Skeletal muscle satellite cell (primary cell): ENCODE measurements at regions not wholly inside any gene's neighbourhood (a gene's known extent, or its start where the extent isn't known, plus 50 kb on each side); places are given as distances from the start of the nearest gene placed in this dataset.

ENCODE experiments used
- H3K27me3 ChIP-seq: 2 replicates; pipeline ENCODE4 v1.7.0; 2013; ENCODE audit warnings: low read length; ENCODE audit not compliant: control insufficient read depth, insufficient read depth
- H3K36me3 ChIP-seq: 2 replicates; pipeline ENCODE4 v1.7.0; 2013; ENCODE audit warnings: mild to moderate bottlenecking, control low read depth, low read length; ENCODE audit not compliant: insufficient read depth
- H3K4me1 ChIP-seq: 2 replicates; pipeline ENCODE4 v1.7.0; 2013; ENCODE audit warnings: low read length; ENCODE audit not compliant: control insufficient read depth, insufficient read depth
- H3K4me2 ChIP-seq: 2 replicates; pipeline ENCODE4 v1.7.0; 2013; ENCODE audit warnings: mild to moderate bottlenecking, low read length
- H3K4me3 ChIP-seq: 2 replicates; pipeline ENCODE4 v1.7.0; 2013; ENCODE audit warnings: low read length
- H3K9ac ChIP-seq: 2 replicates; pipeline ENCODE4 v1.7.0; 2013; ENCODE audit warnings: mild to moderate bottlenecking, low read depth, low read length, moderate library complexity
- H3K9me3 ChIP-seq: replicated peaks from 2 replicates; pipeline ENCODE4 v1.7.0; 2013; ENCODE audit warnings: mild to moderate bottlenecking, control low read depth, low read length

DNA sequence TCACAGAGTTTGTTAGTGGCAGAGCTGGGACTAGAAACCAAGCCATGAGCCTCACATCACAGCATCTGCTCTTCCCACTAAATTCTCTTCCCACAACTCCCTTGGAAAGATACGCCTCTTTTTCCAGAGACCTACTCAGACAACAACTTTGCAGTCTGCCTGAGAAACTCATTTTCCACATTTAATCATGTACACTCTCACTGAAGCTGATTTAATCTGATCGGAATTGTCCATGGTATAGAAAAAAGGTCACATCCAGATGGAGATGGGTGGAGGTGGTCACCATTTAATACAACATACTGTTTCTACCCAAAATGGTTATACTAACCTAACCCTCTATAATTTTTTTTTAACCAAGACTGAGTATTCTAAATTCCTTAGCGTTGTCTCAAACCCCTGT is 366.2 kb downstream of the ENC1 start:
- Histone ChIP-seq H3K27me3 (no peaks in the 10 kb centered on the region), H3K4me1 (peaks cover 4% of the 10 kb centered on the region), H3K4me2 (no peak overlapping the region), H3K9ac (no peak overlapping the region), H3K36me3 (no peaks in the 10 kb centered on the region), H3K9me3 (no peaks in the 10 kb centered on the region), H3K4me3 (no peak overlapping the region)

DNA sequence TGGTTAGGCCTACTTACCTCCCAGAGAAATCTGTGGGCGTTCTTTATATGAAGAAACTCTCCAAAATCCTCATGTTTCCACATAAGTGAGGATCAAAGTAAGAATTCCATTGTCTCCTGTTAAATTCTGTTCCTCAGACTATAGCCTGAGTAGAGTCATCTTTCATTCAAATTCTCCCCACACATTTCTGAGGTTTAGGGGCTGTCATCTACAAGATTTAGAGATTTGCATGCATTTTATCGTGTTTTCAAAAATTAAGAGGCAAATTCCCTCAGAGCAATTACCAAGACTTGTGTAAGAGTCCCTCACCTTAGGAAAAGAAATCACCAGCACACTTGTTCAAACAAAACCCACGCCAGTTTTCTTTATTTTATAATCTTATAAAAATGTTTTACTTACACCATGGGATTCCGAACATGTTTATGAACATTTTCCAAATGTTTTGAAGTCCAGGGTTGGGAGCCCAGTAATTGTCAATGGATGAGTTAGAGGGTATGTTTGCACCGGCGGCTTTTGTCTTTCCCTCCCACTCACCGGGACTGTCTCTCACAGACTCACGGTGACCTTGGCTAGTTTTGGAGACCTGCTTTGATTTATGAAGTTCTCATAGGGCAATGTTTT is 367.6 kb downstream of the ENC1 start:
- H3K9ac ChIP-seq = no peak overlapping the region
- H3K36me3 ChIP-seq = no peaks in the 10 kb centered on the region
- H3K4me3 ChIP-seq = no peak overlapping the region
- no peak overlapping the region for H3K4me2 ChIP-seq
- H3K27me3 ChIP-seq = no peaks in the 10 kb centered on the region
- H3K9me3 ChIP-seq = no peaks in the 10 kb centered on the region
- H3K4me1 ChIP-seq = peaks cover 4% of the 10 kb centered on the region

DNA sequence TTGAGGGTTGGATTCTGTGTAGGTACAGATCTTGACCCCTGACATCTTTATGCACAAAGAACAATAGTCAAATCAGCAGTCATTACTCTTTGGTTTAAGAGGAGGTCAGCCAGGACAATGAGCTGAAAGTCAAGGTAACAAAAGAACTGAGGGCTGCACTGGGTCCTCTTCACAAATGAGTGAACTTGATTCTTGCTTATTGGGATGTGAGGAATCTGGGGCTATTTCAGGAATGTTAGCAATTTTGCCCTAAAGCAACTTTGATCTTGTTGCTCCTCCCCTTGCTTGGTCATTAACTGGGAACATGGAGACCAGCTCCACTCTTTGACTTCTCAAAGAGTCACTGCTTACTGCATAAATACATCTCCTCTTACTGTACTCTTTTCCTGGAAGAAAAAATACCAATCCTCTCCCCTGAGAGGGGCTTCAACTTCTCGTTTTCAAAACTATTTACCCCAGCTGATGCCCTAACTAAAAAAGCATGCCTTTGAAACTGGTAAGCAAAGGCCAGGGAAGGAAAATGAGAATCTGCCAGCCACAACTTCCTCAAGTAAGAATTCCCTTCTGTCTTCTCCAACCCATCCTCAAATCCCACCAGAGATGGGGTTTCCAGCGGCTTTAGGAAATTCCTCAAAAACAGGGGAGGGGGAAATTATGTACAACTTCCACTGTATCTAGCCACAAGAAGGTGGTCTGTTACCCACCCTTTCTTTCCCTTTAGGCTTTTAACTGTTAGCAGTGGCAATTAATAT is 368.3 kb downstream of the ENC1 start:
- Histone ChIP-seq H3K4me2 (no peak overlapping the region), H3K4me1 (peaks cover 4% of the 10 kb centered on the region), H3K27me3 (no peaks in the 10 kb centered on the region), H3K36me3 (no peaks in the 10 kb centered on the region), H3K9ac (no peak overlapping the region), H3K9me3 (no peaks in the 10 kb centered on the region), H3K4me3 (no peak overlapping the region)

DNA sequence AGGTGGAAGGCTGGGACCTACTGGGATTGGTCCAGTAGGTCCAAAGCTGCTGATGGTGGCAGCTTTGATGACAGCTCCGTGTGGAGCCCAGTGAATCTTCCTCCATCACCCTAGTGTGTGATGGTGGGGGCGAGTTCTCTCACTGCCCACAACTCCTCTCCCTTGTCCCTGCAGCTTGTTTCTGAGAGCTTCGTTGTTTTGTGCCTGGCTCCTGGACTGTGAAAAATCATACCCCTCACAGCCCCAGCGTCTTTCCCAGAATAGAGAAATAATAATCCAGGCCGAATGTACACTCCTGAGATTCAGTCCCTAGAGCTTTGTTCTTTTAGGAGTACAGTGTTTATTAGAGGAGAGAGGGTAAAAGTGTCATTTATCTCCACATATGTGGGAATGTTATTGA is 372.2 kb downstream of the ENC1 start:
- no peak overlapping the region for H3K4me2 ChIP-seq
- H3K4me3 ChIP-seq = no peak overlapping the region
- no peaks in the 10 kb centered on the region for H3K27me3 ChIP-seq
- no peak overlapping the region for H3K9ac ChIP-seq
- peaks cover 4% of the 10 kb centered on the region for H3K4me1 ChIP-seq
- H3K36me3 ChIP-seq = no peaks in the 10 kb centered on the region
- no peaks in the 10 kb centered on the region for H3K9me3 ChIP-seq

DNA sequence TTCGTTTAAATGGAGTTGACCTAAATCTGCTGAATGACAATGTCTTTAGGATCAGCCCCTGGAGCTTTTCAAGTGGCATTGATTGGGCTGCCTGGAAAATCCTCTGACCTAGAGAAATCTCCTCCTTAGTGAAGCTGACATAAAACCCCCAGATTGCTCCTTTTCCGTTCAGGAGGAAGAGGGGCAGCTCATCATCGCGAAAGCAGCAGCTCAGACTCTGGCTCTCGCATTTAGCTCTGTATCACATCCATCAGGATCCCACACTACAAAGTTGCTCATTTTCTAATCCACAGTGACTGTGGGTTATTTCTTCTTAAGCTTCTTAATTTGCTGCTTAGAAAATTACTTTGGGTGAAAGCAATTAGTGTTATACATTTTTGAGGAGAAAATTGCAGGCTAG is 373.7 kb downstream of the ENC1 start:
- Histone ChIP-seq H3K4me1 (no peaks in the 10 kb centered on the region), H3K4me2 (no peak overlapping the region), H3K9me3 (no peaks in the 10 kb centered on the region)

DNA sequence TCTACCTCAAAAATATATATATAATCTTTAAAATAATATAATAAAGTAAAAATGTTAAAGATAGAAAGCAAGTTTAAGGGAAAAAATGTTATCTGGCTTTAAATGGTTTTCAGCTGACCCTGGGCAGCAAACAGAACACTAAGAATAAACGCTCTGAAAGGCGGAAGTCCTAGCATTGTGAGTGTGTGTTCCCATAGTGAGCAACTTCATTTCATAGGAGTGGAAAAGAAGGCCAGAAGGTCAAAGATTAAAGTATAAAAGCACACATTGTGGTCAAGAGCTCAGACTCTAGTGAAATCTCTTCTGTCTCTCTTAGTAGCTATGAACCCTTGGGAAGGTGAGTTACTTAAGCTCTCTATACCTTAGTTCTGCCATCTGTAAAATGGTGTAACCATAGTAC is 374.4 kb downstream of the ENC1 start:
- no peak overlapping the region for H3K9ac ChIP-seq
- no peaks in the 10 kb centered on the region for H3K36me3 ChIP-seq

More for the DNA sequence above, 373.7 kb downstream of the ENC1 start:
- Histone ChIP-seq H3K4me3 (no peak overlapping the region), H3K36me3 (no peaks in the 10 kb centered on the region), H3K27me3 (no peaks in the 10 kb centered on the region), H3K9ac (no peak overlapping the region)

DNA sequence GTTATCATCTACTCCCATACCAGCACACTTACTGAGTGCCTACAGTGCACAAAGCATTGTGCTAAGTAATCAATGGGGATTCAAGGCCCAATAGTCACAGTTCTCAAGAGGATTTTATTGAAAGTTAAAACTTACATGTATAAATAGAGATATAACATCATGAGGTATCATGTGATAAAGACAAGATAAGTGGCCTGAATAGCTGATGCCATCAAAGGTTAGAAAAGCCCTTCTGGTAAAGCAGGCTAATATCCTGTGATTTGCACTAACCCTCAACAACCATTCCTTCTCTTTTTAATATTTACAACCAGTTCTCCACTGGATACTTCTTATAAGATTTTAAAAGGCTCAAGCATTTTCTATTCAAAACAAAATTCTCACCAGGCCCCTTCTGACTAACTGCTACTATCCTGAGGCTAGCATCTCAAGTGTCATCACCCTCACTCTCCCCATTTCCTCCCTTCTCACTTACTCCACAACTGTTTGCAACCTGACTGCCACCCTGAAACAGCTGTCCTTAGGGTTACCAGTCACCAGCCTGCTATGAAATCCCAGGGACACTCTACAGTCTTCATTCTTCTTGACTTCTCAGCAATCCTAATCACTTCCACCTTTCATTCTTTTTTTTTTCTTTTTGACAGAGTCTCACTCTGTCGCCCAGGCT is 377.9 kb downstream of the ENC1 start:
- no peak overlapping the region for H3K4me3 ChIP-seq
- H3K4me2 ChIP-seq = no peak overlapping the region
- H3K4me1 ChIP-seq = no peaks in the 10 kb centered on the region
- no peaks in the 10 kb centered on the region for H3K27me3 ChIP-seq
- H3K9me3 ChIP-seq = no peaks in the 10 kb centered on the region
- no peaks in the 10 kb centered on the region for H3K36me3 ChIP-seq
- H3K9ac ChIP-seq = no peak overlapping the region

More for the DNA sequence above, 374.4 kb downstream of the ENC1 start:
- no peaks in the 10 kb centered on the region for H3K4me1 ChIP-seq
- H3K4me3 ChIP-seq = no peak overlapping the region
- no peak overlapping the region for H3K4me2 ChIP-seq
- H3K9me3 ChIP-seq = no peaks in the 10 kb centered on the region
- no peaks in the 10 kb centered on the region for H3K27me3 ChIP-seq

DNA sequence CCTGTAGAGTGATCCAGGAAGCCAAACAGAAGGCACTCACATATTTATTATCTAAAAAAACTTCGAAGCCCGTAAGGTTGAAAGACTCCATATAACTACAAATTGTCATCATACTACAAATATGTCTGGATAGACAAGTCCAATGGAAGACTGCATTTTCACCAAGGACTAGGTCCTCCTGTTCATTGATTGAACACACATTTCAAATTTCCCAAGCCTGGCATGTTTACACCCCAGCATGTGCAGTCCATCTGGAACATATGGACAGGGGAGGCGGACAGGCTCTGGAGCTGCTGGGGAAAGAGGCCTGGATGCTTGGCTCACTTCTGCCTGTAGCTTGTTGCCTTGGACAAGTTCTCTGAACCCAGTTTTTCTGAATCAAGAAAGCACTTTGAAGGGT is 378.7 kb downstream of the ENC1 start:
- Histone ChIP-seq H3K4me3 (no peak overlapping the region), H3K9ac (no peak overlapping the region), H3K27me3 (peaks cover 7% of the 10 kb centered on the region), H3K4me1 (no peaks in the 10 kb centered on the region), H3K4me2 (no peak overlapping the region), H3K36me3 (no peaks in the 10 kb centered on the region), H3K9me3 (no peaks in the 10 kb centered on the region)

DNA sequence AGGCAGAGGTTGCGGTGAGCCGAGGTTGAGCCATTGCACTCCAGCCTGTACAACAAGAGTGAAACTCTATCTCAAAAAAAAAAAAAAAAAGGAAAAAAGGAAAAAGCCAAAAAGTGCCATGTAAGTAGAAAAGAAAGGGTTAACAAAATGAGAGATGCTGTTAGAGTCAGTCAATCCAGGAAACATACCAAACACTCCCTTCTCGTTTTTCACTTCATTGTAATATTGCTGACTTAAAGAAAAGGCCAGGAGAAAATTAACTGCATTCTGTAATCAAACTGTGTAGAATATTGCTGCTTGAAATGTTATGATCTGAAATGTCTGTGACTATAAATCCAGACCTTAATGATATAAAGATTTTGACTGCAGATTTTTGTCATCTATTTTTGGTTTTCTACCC is 379.1 kb downstream of the ENC1 start:
- Histone ChIP-seq H3K4me2 (no peak overlapping the region), H3K4me1 (no peaks in the 10 kb centered on the region), H3K36me3 (no peaks in the 10 kb centered on the region), H3K9ac (no peak overlapping the region), H3K4me3 (no peak overlapping the region), H3K27me3 (peaks cover 7% of the 10 kb centered on the region), H3K9me3 (no peaks in the 10 kb centered on the region)

DNA sequence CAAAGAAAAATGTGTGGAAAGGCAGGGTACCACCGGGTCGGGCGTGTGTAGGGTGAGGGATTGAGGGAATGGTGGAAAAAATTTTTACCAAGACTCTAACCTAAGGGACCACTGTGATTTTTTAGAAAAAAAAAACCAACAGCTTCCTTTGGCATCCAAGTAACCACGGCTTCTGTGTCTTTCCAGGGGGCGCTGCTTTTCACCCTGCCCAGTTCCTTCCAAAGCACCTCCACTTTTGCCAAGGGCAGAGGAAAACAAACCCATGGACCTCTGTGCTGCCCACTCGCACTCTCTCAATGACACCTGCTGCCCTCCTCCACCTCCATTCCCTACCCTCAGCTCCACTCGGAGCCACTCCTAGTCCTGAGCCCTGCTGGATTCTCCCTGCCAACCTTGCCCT is 381.0 kb downstream of the ENC1 start:
- no peak overlapping the region for H3K9ac ChIP-seq

DNA sequence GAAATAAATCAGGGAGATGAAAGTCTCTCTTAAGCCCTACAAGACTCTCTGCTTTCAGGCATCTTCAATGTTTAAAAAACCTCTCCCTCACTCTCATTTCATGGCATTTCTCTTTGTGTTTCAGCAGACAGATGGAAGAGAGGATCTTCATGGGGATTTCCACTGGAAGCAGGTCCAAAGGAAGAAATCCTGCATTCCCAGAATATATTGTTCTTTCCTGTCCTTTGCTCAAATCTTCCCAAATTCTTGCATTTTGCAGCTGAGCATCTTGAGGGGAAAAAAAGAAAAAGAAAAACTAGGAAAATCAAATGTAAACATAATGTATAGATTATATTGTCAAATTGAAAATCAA is 382.2 kb downstream of the ENC1 start:
- Histone ChIP-seq H3K4me3 (no peak overlapping the region), H3K9ac (no peak overlapping the region), H3K27me3 (peaks cover 7% of the 10 kb centered on the region), H3K9me3 (no peaks in the 10 kb centered on the region), H3K36me3 (no peaks in the 10 kb centered on the region), H3K4me1 (no peaks in the 10 kb centered on the region), H3K4me2 (no peak overlapping the region)

More for the DNA sequence above, 381.0 kb downstream of the ENC1 start:
- peaks cover 7% of the 10 kb centered on the region for H3K27me3 ChIP-seq
- no peak overlapping the region for H3K4me2 ChIP-seq
- no peaks in the 10 kb centered on the region for H3K9me3 ChIP-seq
- no peaks in the 10 kb centered on the region for H3K4me1 ChIP-seq
- no peak overlapping the region for H3K4me3 ChIP-seq
- no peaks in the 10 kb centered on the region for H3K36me3 ChIP-seq
